Anterior cingulate cortex (tissue), 58 donors: ENCODE measurements at regions not wholly inside any gene's neighbourhood (a gene's known extent, or its start where the extent isn't known, plus 50 kb on each side); places are given as distances from the start of the nearest gene placed in this dataset.

Source experiments
- DNase-seq, 58 donors: peaks; one replicate each; lab custom pipeline; 2025; lab: John Stamatoyannopoulos, UW

GRCh38 chr2:35409762-35410161, 945.8 kb upstream of the CRIM1 start:
- no peak for DNase-seq

- DNase-seq, result no peak
Observed at GRCh38 chr2:35408320-35408719, 947.3 kb upstream of the CRIM1 start.

- no peak for DNase-seq
Observed at GRCh38 chr2:35391736-35392442, 963.7 kb upstream of the CRIM1 start.

GRCh38 chr2:35378791-35379190, 976.8 kb upstream of the CRIM1 start:
- no peak for DNase-seq

GRCh38 chr2:35374845-35375244, 980.7 kb upstream of the CRIM1 start:
- no peak for DNase-seq

- DNase-seq, result no peak
Observed at GRCh38 chr2:35365859-35366258, 989.7 kb upstream of the CRIM1 start.

GRCh38 chr2:35356332-35356731, 999.2 kb upstream of the CRIM1 start:
- no peak for DNase-seq

- DNase-seq, result no peak
Observed at GRCh38 chr2:35355056-35355455, 1000.5 kb upstream of the CRIM1 start.

- DNase-seq, result no peak
Observed at GRCh38 chr2:35347561-35347960, 1008.0 kb upstream of the CRIM1 start.

- no peak for DNase-seq
Observed at GRCh38 chr2:35343135-35343534, 1012.4 kb upstream of the CRIM1 start.

- DNase-seq, result no peak
Observed at GRCh38 chr2:35339211-35339610, 1016.4 kb upstream of the CRIM1 start.

- DNase-seq, result no peak
Observed at GRCh38 chr2:35337922-35338321, 1017.7 kb upstream of the CRIM1 start.

GRCh38 chr2:35314049-35314448, 1041.5 kb upstream of the CRIM1 start:
- no peak for DNase-seq

- no peak for DNase-seq
Observed at GRCh38 chr2:35301369-35301768, 1054.2 kb upstream of the CRIM1 start.

GRCh38 chr2:35298493-35298892, 1057.1 kb upstream of the CRIM1 start:
- DNase-seq, result no peak

GRCh38 chr2:35297403-35297802, 1058.2 kb upstream of the CRIM1 start:
- DNase-seq, result no peak

- no peak for DNase-seq
Observed at GRCh38 chr2:35294636-35295263, 1060.8 kb upstream of the CRIM1 start.

- no peak for DNase-seq
Observed at GRCh38 chr2:35293261-35293660, 1062.3 kb upstream of the CRIM1 start.

GRCh38 chr2:35292199-35292598, 1063.4 kb upstream of the CRIM1 start:
- DNase-seq, result no peak

GRCh38 chr2:35281702-35282101, 1073.9 kb upstream of the CRIM1 start:
- no peak for DNase-seq

GRCh38 chr2:35255826-35256225, 1099.8 kb upstream of the CRIM1 start:
- no peak for DNase-seq

GRCh38 chr2:35251156-35251555, 1104.4 kb upstream of the CRIM1 start:
- DNase-seq, result no peak
